ENCODE measurements at regions not wholly inside any gene's neighbourhood (a gene's known extent, or its start where the extent isn't known, plus 50 kb on each side); places are given as distances from the start of the nearest gene placed in this dataset.

DNA sequence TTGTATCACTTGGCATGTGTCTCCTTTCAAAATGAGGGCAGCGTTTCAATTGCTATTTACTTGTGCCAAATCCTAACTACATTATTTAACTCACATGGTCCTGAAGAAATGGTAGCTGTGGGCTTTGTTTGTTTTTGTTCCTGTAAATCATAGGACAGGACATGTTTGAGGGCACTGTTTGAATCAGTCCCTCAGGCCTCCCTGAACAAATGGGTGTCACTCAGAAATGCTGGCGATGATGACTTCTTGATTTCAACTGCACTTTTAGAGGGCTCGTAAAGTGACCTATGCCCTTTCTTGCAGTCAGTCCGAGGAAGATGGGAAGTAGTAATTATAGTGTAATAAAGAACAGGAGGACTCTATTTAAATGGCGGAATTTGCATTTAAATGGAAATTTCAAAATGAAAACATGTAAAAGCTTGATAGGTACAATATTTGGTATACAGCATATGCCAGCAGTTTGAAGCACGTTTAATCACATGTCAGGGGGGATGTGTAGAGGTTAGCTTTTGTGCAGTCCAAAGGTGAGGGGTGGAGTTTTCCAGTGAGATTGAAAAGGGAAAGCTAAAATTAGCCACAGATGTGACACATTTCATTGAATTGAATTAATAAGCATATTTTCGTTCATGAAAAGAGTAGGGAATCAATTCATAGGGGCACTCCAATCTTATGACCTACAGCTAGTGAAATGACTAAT is 1958.7 kb upstream of the IGFBP7 start:
- TF ChIP-seq CTCF (IDR thresholded peaks at IDR 0.05): no peak
- TF ChIP-seq EP300 (IDR thresholded peaks at IDR 0.05): no peak
- no peak for TF ChIP-seq POLR2AphosphoS5 (IDR thresholded peaks at IDR 0.05)
- TF ChIP-seq POLR2A (IDR thresholded peaks at IDR 0.05): no peak
